ENCODE measurements at regions not wholly inside any gene's neighbourhood (a gene's known extent, or its start where the extent isn't known, plus 50 kb on each side); places are given as distances from the start of the nearest gene placed in this dataset.

GRCh38 chr10:62517252-62517651 lies 143.1 kb downstream of the ZNF365 start:
- WGBS (ENCODE audit: low lambda C conversion rate), result 90% methylated on average over 2 of the region's 2 CpGs
- H3K4me1 ChIP-seq (ENCODE audit: control insufficient read depth in 1 of 2, insufficient read depth in 2 of 2, low read depth in 1 of 2, low read length in 1 of 2), result no peaks in the 10 kb centered on the region
- H3K4me2 ChIP-seq, result no peak overlapping the region
- no peak overlapping the region for H3K27ac ChIP-seq (ENCODE audit: low read depth in 2 of 2, low read length in 1 of 2)
- H3F3A ChIP-seq (replicated peaks; ENCODE audit: insufficient read depth), result no peaks in the 10 kb centered on the region
- no peaks in the 10 kb centered on the region for H3K36me3 ChIP-seq (replicated peaks in 1 of 2; ENCODE audit: control insufficient read depth in 1 of 2, insufficient read depth in 2 of 2, low read length in 1 of 2)
- TF ChIP-seq GATA2 (CRISPR knock-in tag; IDR thresholded peaks at IDR 0.05), result no peak
- no peak for TF ChIP-seq GABPA (IDR thresholded peaks at IDR 0.05; ENCODE audit: low read depth)
- TF ChIP-seq RCOR1 (IDR thresholded peaks at IDR 0.05; ENCODE audit: low read length), result no peak
- no peak for TF ChIP-seq RAD21 (IDR thresholded peaks at IDR 0.05; ENCODE audit: low read length)
- no peak for TF ChIP-seq ELF1 (IDR thresholded peaks at IDR 0.05)
- no peak for TF ChIP-seq FOXM1 (IDR thresholded peaks at IDR 0.05; ENCODE audit: low read depth)
- TF ChIP-seq NRF1 (IDR thresholded peaks at IDR 0.05; ENCODE audit: low read depth, low read length), result no peak
- TF ChIP-seq PBX3 (IDR thresholded peaks at IDR 0.05), result no peak
- TF ChIP-seq RFX5 (IDR thresholded peaks at IDR 0.05; ENCODE audit: low read length), result no peak
- no peak for TF ChIP-seq RXRA (IDR thresholded peaks at IDR 0.05; ENCODE audit: borderline replicate concordance, low read depth)
- no peak for TF ChIP-seq EZH2phosphoT487 (IDR thresholded peaks at IDR 0.05; ENCODE audit: borderline replicate concordance, low read depth)
- TF ChIP-seq SIN3A (IDR thresholded peaks at IDR 0.05; ENCODE audit: borderline replicate concordance, low read depth, low read length), result no peak
- no peak for TF ChIP-seq TEAD4 (IDR thresholded peaks at IDR 0.05; ENCODE audit: borderline replicate concordance, insufficient read depth)
- TF ChIP-seq POLR2AphosphoS5 (IDR thresholded peaks at IDR 0.05; ENCODE audit: low read depth, low read length), result no peak
- no peak for TF ChIP-seq SMC3 (IDR thresholded peaks at IDR 0.05; ENCODE audit: low read depth, low read length)
- TF ChIP-seq, protein P1, sequence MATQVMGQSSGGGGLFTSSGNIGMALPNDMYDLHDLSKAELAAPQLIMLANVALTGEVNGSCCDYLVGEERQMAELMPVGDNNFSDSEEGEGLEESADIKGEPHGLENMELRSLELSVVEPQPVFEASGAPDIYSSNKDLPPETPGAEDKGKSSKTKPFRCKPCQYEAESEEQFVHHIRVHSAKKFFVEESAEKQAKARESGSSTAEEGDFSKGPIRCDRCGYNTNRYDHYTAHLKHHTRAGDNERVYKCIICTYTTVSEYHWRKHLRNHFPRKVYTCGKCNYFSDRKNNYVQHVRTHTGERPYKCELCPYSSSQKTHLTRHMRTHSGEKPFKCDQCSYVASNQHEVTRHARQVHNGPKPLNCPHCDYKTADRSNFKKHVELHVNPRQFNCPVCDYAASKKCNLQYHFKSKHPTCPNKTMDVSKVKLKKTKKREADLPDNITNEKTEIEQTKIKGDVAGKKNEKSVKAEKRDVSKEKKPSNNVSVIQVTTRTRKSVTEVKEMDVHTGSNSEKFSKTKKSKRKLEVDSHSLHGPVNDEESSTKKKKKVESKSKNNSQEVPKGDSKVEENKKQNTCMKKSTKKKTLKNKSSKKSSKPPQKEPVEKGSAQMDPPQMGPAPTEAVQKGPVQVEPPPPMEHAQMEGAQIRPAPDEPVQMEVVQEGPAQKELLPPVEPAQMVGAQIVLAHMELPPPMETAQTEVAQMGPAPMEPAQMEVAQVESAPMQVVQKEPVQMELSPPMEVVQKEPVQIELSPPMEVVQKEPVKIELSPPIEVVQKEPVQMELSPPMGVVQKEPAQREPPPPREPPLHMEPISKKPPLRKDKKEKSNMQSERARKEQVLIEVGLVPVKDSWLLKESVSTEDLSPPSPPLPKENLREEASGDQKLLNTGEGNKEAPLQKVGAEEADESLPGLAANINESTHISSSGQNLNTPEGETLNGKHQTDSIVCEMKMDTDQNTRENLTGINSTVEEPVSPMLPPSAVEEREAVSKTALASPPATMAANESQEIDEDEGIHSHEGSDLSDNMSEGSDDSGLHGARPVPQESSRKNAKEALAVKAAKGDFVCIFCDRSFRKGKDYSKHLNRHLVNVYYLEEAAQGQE (IDR thresholded peaks at IDR 0.05; ENCODE audit: low read depth, low read length), result no peak
- H3K9me3 ChIP-seq, result no peaks in the 10 kb centered on the region
- DNase-seq, result no peak
- ChIA-PET POLR2A (no interaction called here), CTCF (no interaction called here)
- H4K20me1 ChIP-seq (ENCODE audit: insufficient read depth), result no peaks in the 10 kb centered on the region
- no peak overlapping the region for H2AFZ ChIP-seq (ENCODE audit: low read depth)
- H3K79me2 ChIP-seq (ENCODE audit: insufficient read depth), result no peaks in the 10 kb centered on the region
- no peak overlapping the region for H3K4me3 ChIP-seq (ENCODE audit: low read depth in 2 of 2, low read length in 1 of 2)
- no peaks in the 10 kb centered on the region for H3K9me2 ChIP-seq
- H3K9ac ChIP-seq, result no peak overlapping the region
- H3K27me3 ChIP-seq (ENCODE audit: insufficient read depth), result no peaks in the 10 kb centered on the region

All from SK-N-SH (cell line).